GM12872 (cell line): ENCODE measurements at regions not wholly inside any gene's neighbourhood (a gene's known extent, or its start where the extent isn't known, plus 50 kb on each side); places are given as distances from the start of the nearest gene placed in this dataset.

Experiments used
- TF ChIP-seq, protein P1 (sequence below): IDR thresholded peaks from 3 replicates; pipeline ENCODE4 v1.5.1; 2011; ENCODE audit warnings: low read depth, mild to moderate bottlenecking, low read length, moderate library complexity; ENCODE audit not compliant: insufficient read depth

DNA sequence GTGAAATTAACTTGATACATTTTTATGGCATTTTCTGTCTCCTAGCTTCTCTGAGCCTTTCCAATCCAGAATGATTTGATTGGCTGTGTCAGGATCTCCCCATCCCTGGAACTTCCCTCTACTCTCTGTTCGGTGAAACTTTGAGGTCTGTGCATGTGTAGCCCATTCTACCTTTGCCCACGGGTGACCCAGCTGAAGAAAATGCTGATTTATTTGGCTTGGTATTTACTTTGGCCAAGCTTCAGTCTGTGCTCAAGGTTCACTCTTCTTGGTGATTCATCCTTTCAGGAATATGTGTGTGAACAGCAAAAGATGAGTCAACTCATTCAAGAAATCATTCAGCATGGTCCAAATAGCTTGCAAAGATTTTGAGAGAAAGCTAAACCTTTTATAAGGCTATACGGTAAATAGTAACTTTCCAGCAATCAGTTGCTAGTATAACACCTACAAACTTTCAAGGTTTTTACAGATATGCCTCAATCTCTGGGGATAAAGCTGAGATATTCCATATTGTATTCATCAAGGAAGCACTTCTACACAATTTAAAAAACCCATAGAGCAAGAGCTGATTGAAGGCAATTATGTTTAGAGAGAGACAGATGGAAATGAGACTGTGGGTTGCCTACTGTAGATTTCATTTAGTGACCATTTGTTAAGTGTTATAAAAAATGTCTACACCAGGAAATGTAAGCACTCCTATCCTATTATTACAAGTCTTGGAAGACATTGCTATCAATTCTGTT lies 233.9 kb upstream of the CXXC4 start:
- TF ChIP-seq, protein P1, sequence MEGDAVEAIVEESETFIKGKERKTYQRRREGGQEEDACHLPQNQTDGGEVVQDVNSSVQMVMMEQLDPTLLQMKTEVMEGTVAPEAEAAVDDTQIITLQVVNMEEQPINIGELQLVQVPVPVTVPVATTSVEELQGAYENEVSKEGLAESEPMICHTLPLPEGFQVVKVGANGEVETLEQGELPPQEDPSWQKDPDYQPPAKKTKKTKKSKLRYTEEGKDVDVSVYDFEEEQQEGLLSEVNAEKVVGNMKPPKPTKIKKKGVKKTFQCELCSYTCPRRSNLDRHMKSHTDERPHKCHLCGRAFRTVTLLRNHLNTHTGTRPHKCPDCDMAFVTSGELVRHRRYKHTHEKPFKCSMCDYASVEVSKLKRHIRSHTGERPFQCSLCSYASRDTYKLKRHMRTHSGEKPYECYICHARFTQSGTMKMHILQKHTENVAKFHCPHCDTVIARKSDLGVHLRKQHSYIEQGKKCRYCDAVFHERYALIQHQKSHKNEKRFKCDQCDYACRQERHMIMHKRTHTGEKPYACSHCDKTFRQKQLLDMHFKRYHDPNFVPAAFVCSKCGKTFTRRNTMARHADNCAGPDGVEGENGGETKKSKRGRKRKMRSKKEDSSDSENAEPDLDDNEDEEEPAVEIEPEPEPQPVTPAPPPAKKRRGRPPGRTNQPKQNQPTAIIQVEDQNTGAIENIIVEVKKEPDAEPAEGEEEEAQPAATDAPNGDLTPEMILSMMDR: no peak

DNA sequence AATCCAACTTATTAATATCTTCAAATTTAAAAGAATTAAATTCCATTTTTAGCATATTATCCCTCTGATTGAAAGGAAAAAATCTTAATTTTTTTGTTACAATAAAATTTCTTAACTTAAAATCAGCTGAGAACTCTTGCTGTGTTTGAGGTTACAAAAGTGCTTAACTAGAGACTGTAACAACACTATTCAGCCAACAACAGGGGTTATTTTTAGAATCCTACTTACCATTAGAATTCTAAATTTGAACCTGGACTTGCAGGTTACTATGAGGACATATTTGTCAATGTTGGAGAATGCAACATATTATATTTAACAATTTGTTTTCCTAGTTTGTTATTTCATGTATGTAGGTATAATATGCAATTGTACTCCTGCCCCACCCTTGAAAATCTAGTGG lies 238.1 kb upstream of the CXXC4 start:
- TF ChIP-seq, protein P1: no peak

DNA sequence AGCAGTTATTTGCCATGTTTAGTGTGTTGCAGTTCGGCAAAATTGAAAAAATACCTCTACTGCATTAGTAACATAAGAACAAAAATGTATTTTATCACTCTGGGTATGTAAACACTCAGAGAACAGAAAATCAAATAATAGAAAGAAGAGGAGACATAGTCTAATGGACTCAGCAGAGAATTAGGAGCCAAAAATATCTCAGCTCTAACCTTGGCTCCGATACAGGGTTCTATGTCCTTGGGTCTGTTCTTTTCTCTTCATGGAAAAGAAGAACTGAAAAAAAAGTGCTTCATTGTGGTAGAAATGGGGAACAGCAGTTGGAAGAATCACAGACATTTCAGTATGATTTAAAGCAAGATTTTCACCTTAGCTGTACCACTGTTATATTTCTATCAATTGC lies 240.5 kb upstream of the CXXC4 start:
- TF ChIP-seq, protein P1: no peak

DNA sequence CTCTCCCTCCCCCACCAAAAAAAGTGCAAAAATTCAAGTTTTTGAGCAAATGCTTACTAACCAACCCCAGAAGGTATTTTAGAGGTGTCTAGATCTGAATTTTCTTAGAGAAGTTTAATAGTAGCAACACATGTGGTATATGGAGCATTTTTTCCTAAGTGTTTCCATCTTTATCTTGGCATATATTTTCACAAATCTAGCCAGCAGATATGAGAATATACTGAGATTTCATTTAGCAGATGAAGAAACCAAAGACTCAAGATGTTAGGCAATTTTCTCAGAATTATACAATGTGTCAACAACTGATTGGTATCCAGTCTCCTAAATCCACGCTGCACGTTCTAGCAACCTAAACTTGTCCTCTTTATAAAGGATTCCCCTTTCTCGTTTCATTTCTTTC lies 245.5 kb upstream of the CXXC4 start:
- TF ChIP-seq, protein P1: no peak

DNA sequence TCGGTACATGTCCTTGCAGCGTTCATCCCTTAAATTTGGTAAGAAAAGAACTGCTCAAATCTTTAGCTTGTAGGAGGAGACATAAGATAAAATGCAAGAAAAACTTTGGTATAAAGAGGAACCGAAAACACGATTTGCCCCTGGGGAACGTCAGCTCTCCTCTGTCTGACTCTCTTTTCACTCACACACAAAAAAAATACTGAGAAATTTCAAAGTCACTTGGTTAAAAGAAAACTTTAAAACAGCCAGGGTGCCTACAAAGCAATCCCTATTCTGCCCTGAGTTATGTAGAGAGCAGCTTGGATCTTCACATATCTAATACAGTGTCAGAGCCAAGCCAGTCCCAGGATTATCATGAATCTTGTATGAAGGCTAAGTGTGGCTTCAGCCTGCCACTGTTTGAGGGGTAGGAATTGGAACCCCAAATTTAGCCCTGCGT lies 248.5 kb upstream of the CXXC4 start:
- TF ChIP-seq, protein P1: no peak

DNA sequence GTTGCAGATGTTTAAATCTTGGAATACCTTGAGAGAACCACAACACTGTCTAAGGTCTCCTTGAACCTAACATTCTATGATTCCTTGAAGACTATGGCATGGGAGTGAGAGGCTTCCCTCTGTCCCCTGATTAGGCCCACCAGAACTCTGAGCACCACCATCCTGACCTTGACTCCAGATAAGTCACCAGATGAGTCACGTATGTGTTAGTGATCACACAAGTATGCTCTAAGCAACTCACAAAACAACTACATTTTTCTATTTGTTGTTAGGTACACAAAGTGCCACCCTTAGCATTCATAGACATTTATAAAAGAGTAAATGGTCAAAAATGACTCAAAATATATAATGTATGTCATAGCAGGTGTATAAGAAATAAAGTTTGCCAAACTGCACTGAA lies 252.9 kb upstream of the CXXC4 start:
- TF ChIP-seq, protein P1: no peak

DNA sequence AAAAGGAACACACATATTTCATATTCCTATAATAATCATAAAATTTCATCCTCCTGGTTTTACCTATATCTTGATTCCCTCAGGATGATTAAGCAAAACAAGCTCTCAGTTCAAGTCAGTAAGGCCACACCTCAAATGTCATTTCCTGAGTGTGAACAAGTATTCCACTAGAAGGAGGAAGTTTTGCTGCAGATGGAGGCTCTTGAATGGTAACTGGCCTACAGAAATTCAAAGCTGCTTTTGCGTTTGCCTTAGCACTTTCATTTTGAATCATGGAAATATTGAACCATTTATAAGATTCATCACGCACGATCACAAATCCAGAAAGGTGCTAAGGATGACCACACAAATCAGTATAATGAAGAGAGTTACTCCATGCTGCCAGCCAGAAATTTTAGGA lies 254.4 kb upstream of the CXXC4 start:
- TF ChIP-seq, protein P1: no peak
